ENCODE measurements at regions not wholly inside any gene's neighbourhood (a gene's known extent, or its start where the extent isn't known, plus 50 kb on each side); places are given as distances from the start of the nearest gene placed in this dataset.
A peak's percentile ranks its signal among the peaks of the same experiment; 100 is the strongest.

GRCh38 chr12:94712815-94713515 is 62.6 kb upstream of the TMCC3 start:
- no peak overlapping the region for H3K27ac ChIP-seq (ENCODE audit: low read depth, low read length)
- peaks cover 4% of the 10 kb centered on the region for H3K4me1 ChIP-seq (ENCODE audit: control insufficient read depth, insufficient read depth, low read length)
- no peak overlapping the region for H3K9ac ChIP-seq (ENCODE audit: low read length)
- H3K36me3 ChIP-seq (ENCODE audit: control insufficient read depth, insufficient read depth, low read length) = no peaks in the 10 kb centered on the region
- H3K27me3 ChIP-seq (ENCODE audit: control insufficient read depth, insufficient read depth, low read length) = no peaks in the 10 kb centered on the region
- no peak overlapping the region for H3K4me3 ChIP-seq (ENCODE audit: low read length)

GRCh38 chr12:94710933-94711332 is 60.6 kb upstream of the TMCC3 start:
- no peak overlapping the region for H3K9ac ChIP-seq (ENCODE audit: low read length)
- no peaks in the 10 kb centered on the region for H3K36me3 ChIP-seq (ENCODE audit: control insufficient read depth, insufficient read depth, low read length)
- H3K4me3 ChIP-seq (ENCODE audit: low read length) = no peak overlapping the region
- no peak overlapping the region for H3K27ac ChIP-seq (ENCODE audit: low read depth, low read length)
- peaks cover 6% of the 10 kb centered on the region for H3K4me1 ChIP-seq (ENCODE audit: control insufficient read depth, insufficient read depth, low read length)
- H3K27me3 ChIP-seq (ENCODE audit: control insufficient read depth, insufficient read depth, low read length) = no peaks in the 10 kb centered on the region

GRCh38 chr12:94707892-94708291 is 57.5 kb upstream of the TMCC3 start:
- Histone ChIP-seq H3K9ac (ENCODE audit: low read length) (no peak overlapping the region), H3K27ac (ENCODE audit: low read depth, low read length) (peak overlapping the region; percentile 58), H3K4me1 (ENCODE audit: control insufficient read depth, insufficient read depth, low read length) (peaks cover 6% of the 10 kb centered on the region), H3K27me3 (ENCODE audit: control insufficient read depth, insufficient read depth, low read length) (no peaks in the 10 kb centered on the region), H3K36me3 (ENCODE audit: control insufficient read depth, insufficient read depth, low read length) (no peaks in the 10 kb centered on the region), H3K4me3 (ENCODE audit: low read length) (peak overlapping the region; percentile 14)

GRCh38 chr12:94707036-94707435 is 56.7 kb upstream of the TMCC3 start:
- Histone ChIP-seq H3K27ac (ENCODE audit: low read depth, low read length) (no peak overlapping the region), H3K9ac (ENCODE audit: low read length) (no peak overlapping the region), H3K4me1 (ENCODE audit: control insufficient read depth, insufficient read depth, low read length) (peaks cover 6% of the 10 kb centered on the region), H3K36me3 (ENCODE audit: control insufficient read depth, insufficient read depth, low read length) (no peaks in the 10 kb centered on the region), H3K4me3 (ENCODE audit: low read length) (no peak overlapping the region), H3K27me3 (ENCODE audit: control insufficient read depth, insufficient read depth, low read length) (no peaks in the 10 kb centered on the region)

- Histone ChIP-seq H3K36me3 (ENCODE audit: control insufficient read depth, insufficient read depth, low read length) (no peaks in the 10 kb centered on the region), H3K27me3 (ENCODE audit: control insufficient read depth, insufficient read depth, low read length) (no peaks in the 10 kb centered on the region), H3K4me1 (ENCODE audit: control insufficient read depth, insufficient read depth, low read length) (peaks cover 6% of the 10 kb centered on the region), H3K27ac (ENCODE audit: low read depth, low read length) (no peak overlapping the region), H3K4me3 (ENCODE audit: low read length) (no peak overlapping the region), H3K9ac (ENCODE audit: low read length) (no peak overlapping the region)
These were observed 55.9 kb upstream of the TMCC3 start for GRCh38 chr12:94706250-94706661.

GRCh38 chr12:94705676-94706075 is 55.3 kb upstream of the TMCC3 start:
- Histone ChIP-seq H3K27ac (ENCODE audit: low read depth, low read length) (no peak overlapping the region), H3K9ac (ENCODE audit: low read length) (no peak overlapping the region), H3K27me3 (ENCODE audit: control insufficient read depth, insufficient read depth, low read length) (no peaks in the 10 kb centered on the region), H3K4me3 (ENCODE audit: low read length) (no peak overlapping the region), H3K4me1 (ENCODE audit: control insufficient read depth, insufficient read depth, low read length) (peaks cover 6% of the 10 kb centered on the region), H3K36me3 (ENCODE audit: control insufficient read depth, insufficient read depth, low read length) (no peaks in the 10 kb centered on the region)

GRCh38 chr12:94704452-94705306 is 54.3 kb upstream of the TMCC3 start:
- H3K27ac ChIP-seq (ENCODE audit: low read depth, low read length) = peak overlapping the region; percentile 30
- no peak overlapping the region for H3K4me3 ChIP-seq (ENCODE audit: low read length)
- H3K4me1 ChIP-seq (ENCODE audit: control insufficient read depth, insufficient read depth, low read length) = peaks cover 6% of the 10 kb centered on the region
- H3K27me3 ChIP-seq (ENCODE audit: control insufficient read depth, insufficient read depth, low read length) = no peaks in the 10 kb centered on the region
- no peaks in the 10 kb centered on the region for H3K36me3 ChIP-seq (ENCODE audit: control insufficient read depth, insufficient read depth, low read length)
- H3K9ac ChIP-seq (ENCODE audit: low read length) = no peak overlapping the region

GRCh38 chr12:94702696-94703095 is 52.3 kb upstream of the TMCC3 start:
- Histone ChIP-seq H3K27me3 (ENCODE audit: control insufficient read depth, insufficient read depth, low read length) (no peaks in the 10 kb centered on the region), H3K4me3 (ENCODE audit: low read length) (no peak overlapping the region), H3K9ac (ENCODE audit: low read length) (no peak overlapping the region), H3K36me3 (ENCODE audit: control insufficient read depth, insufficient read depth, low read length) (no peaks in the 10 kb centered on the region), H3K4me1 (ENCODE audit: control insufficient read depth, insufficient read depth, low read length) (peaks cover 2% of the 10 kb centered on the region), H3K27ac (ENCODE audit: low read depth, low read length) (no peak overlapping the region)

GRCh38 chr12:94701711-94702110 is 51.4 kb upstream of the TMCC3 start:
- no peak overlapping the region for H3K27ac ChIP-seq (ENCODE audit: low read depth, low read length)
- H3K9ac ChIP-seq (ENCODE audit: low read length) = no peak overlapping the region
- H3K36me3 ChIP-seq (ENCODE audit: control insufficient read depth, insufficient read depth, low read length) = no peaks in the 10 kb centered on the region
- no peaks in the 10 kb centered on the region for H3K27me3 ChIP-seq (ENCODE audit: control insufficient read depth, insufficient read depth, low read length)
- no peaks in the 10 kb centered on the region for H3K4me1 ChIP-seq (ENCODE audit: control insufficient read depth, insufficient read depth, low read length)
- H3K4me3 ChIP-seq (ENCODE audit: low read length) = no peak overlapping the region

- Histone ChIP-seq H3K36me3 (ENCODE audit: control insufficient read depth, insufficient read depth, low read length) (no peaks in the 10 kb centered on the region), H3K27me3 (ENCODE audit: control insufficient read depth, insufficient read depth, low read length) (no peaks in the 10 kb centered on the region), H3K4me3 (ENCODE audit: low read length) (no peak overlapping the region), H3K4me1 (ENCODE audit: control insufficient read depth, insufficient read depth, low read length) (no peaks in the 10 kb centered on the region), H3K9ac (ENCODE audit: low read length) (no peak overlapping the region), H3K27ac (ENCODE audit: low read depth, low read length) (no peak overlapping the region)
These were observed 50.3 kb upstream of the TMCC3 start for GRCh38 chr12:94700662-94701061.
